DOHH2 (cell line): ENCODE measurements at regions not wholly inside any gene's neighbourhood (a gene's known extent, or its start where the extent isn't known, plus 50 kb on each side); places are given as distances from the start of the nearest gene placed in this dataset.

Experiments
- H3F3A ChIP-seq: fragments of 200-600 bp; sonication (generic), shearing (Covaris generic); 2 replicates; pipeline ENCODE4 v1.6.0; 2016; ENCODE audit warnings: antibody characterized with exemption, mild to moderate bottlenecking; ENCODE audit not compliant: control insufficient read depth, insufficient read depth
- H3K27ac ChIP-seq: fragments of 200-600 bp; sonication (generic); 2 replicates; pipeline ENCODE4 v1.5.1; 2014; ENCODE audit warnings: low read depth, mild to moderate bottlenecking, low read length, moderate library complexity
- H3K27me3 ChIP-seq: fragments of 200-600 bp; sonication (generic); 2 replicates; pipeline ENCODE4 v1.6.1; 2014; ENCODE audit warnings: mild to moderate bottlenecking, low read length, mixed read lengths; ENCODE audit not compliant: control insufficient read depth
- H3K36me3 ChIP-seq: fragments of 200-600 bp; sonication (generic); 2 replicates; pipeline ENCODE4 v1.6.1; 2014; ENCODE audit warnings: mild to moderate bottlenecking, low read length, moderate library complexity, mixed read lengths; ENCODE audit not compliant: control insufficient read depth
- H3K4me1 ChIP-seq: fragments of 200-600 bp; sonication (generic); 2 replicates; pipeline ENCODE4 v1.6.1; 2014; ENCODE audit warnings: mild to moderate bottlenecking, low read length, mixed read lengths; ENCODE audit not compliant: control insufficient read depth
- H3K4me2 ChIP-seq: fragments of 200-600 bp; sonication (generic); 2 replicates; pipeline ENCODE4 v1.6.0; 2014; ENCODE audit warnings: mild to moderate bottlenecking, low read length, moderate library complexity
- H3K4me3 ChIP-seq: fragments of 200-600 bp; sonication (generic); 2 replicates; pipeline ENCODE4 v1.5.1; 2014; ENCODE audit warnings: mild to moderate bottlenecking, low read length, mixed read lengths
- H3K79me2 ChIP-seq: fragments of 200-600 bp; sonication (generic); 2 replicates; pipeline ENCODE4 v1.6.1; 2014; ENCODE audit warnings: mild to moderate bottlenecking, low read length, mixed read lengths; ENCODE audit not compliant: control insufficient read depth
- H3K9me2 ChIP-seq: fragments of 200-600 bp; sonication (generic); replicated peaks from 2 replicates; pipeline ENCODE4 v1.6.1; 2014; ENCODE audit warnings: mild to moderate bottlenecking, low read length, mixed read lengths; ENCODE audit not compliant: control insufficient read depth
- H3K9me3 ChIP-seq: fragments of 200-600 bp; sonication (generic); 2 replicates; pipeline ENCODE4 v1.6.1; 2014; ENCODE audit warnings: antibody characterized with exemption, low read length, mixed read lengths; ENCODE audit not compliant: control insufficient read depth, insufficient read depth
- H4K20me1 ChIP-seq: fragments of 200-600 bp; sonication (generic); 2 replicates; pipeline ENCODE4 v1.6.0; 2014; ENCODE audit warnings: low read depth, mild to moderate bottlenecking, antibody characterized with exemption, low read length, moderate library complexity; ENCODE audit not compliant: control insufficient read depth, insufficient read depth
- EZH2phosphoT487 ChIP-seq: fragments of 200-600 bp; sonication (generic); IDR thresholded peaks from 2 replicates; pipeline ENCODE4 v1.6.1; 2017; ENCODE audit warnings: borderline replicate concordance, mild to moderate bottlenecking, antibody characterized with exemption, low read length, moderate library complexity, mixed read lengths
- TF ChIP-seq, protein P1 (sequence below): fragments of 200-600 bp; sonication (generic); IDR thresholded peaks from one replicate; pipeline ENCODE4 v1.5.1; 2014; ENCODE audit warnings: antibody characterized with exemption, mild to moderate bottlenecking, low read depth, low read length; ENCODE audit not compliant: poor library complexity, severe bottlenecking

- H3K4me3 ChIP-seq = no peak overlapping the region
- H3K27me3 ChIP-seq = no peaks in the 10 kb centered on the region
- H4K20me1 ChIP-seq = no peaks in the 10 kb centered on the region
- H3K9me2 ChIP-seq = no peaks in the 10 kb centered on the region
- no peaks in the 10 kb centered on the region for H3F3A ChIP-seq
- no peak overlapping the region for H3K27ac ChIP-seq
- no peaks in the 10 kb centered on the region; the same call in 1 of the 2 replicates for H3K9me3 ChIP-seq
- H3K36me3 ChIP-seq = no peaks in the 10 kb centered on the region
- H3K79me2 ChIP-seq = no peaks in the 10 kb centered on the region
- H3K4me1 ChIP-seq = no peaks in the 10 kb centered on the region
- no peak overlapping the region for H3K4me2 ChIP-seq
- TF ChIP-seq, protein P1, sequence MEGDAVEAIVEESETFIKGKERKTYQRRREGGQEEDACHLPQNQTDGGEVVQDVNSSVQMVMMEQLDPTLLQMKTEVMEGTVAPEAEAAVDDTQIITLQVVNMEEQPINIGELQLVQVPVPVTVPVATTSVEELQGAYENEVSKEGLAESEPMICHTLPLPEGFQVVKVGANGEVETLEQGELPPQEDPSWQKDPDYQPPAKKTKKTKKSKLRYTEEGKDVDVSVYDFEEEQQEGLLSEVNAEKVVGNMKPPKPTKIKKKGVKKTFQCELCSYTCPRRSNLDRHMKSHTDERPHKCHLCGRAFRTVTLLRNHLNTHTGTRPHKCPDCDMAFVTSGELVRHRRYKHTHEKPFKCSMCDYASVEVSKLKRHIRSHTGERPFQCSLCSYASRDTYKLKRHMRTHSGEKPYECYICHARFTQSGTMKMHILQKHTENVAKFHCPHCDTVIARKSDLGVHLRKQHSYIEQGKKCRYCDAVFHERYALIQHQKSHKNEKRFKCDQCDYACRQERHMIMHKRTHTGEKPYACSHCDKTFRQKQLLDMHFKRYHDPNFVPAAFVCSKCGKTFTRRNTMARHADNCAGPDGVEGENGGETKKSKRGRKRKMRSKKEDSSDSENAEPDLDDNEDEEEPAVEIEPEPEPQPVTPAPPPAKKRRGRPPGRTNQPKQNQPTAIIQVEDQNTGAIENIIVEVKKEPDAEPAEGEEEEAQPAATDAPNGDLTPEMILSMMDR = no peak
- TF ChIP-seq EZH2phosphoT487 = no peak
These were observed 343.0 kb upstream of the ARID1B start for GRCh38 chr6:156434049-156434794.

DNA sequence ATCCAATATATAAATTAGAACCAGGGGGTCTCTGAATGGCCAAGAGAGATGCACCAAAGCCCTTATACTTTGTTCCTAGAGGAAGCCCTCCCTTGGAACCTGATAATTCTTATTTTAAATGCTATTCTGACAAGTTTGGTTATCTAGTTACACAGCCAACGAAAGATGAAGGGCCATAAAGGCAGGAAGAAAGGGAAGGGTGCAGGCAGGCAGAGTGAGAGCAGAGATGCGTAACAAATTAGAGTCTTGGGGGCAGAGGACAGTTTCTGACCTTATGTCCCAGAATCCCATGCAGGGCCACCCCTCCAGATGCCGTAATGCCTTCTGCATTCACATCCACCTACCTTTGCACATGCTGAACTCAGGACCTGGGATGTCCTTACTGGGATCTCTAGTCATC lies 344.6 kb upstream of the ARID1B start:
- H3F3A ChIP-seq = no peaks in the 10 kb centered on the region
- TF ChIP-seq, protein P1 = no peak
- no peak for TF ChIP-seq EZH2phosphoT487
- H3K27me3 ChIP-seq = no peaks in the 10 kb centered on the region

DNA sequence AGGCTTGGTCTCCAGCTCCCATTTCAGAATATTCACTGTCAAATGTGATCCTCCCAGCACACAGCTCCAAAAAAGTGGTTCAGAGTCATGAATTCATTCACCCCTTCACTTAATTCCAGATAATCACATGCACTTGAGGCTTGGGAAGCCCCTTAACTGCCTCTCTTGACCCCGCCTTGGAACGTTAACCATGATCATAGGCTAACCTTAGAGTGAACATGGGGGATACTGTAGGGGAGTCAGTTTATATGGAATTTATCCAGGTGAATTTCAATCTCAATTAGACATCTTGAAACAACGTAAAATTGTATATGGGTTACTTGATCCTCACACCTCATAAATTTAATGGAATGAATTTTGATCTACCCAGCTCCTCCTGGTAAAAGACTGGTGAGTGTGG lies 346.8 kb upstream of the ARID1B start:
- Histone ChIP-seq H3K9me2 (no peaks in the 10 kb centered on the region), H3K79me2 (no peaks in the 10 kb centered on the region), H3K27ac (no peak overlapping the region), H3K27me3 (no peaks in the 10 kb centered on the region), H3K4me2 (no peak overlapping the region), H3K4me3 (no peak overlapping the region), H3F3A (no peaks in the 10 kb centered on the region), H3K36me3 (no peaks in the 10 kb centered on the region), H3K4me1 (no peaks in the 10 kb centered on the region), H3K9me3 (no peaks in the 10 kb centered on the region; the same call in 1 of the 2 replicates), H4K20me1 (no peaks in the 10 kb centered on the region)
- no peak for TF ChIP-seq EZH2phosphoT487
- TF ChIP-seq, protein P1 = no peak

More for the DNA sequence above, 344.6 kb upstream of the ARID1B start:
- Histone ChIP-seq H4K20me1 (no peaks in the 10 kb centered on the region), H3K27ac (no peak overlapping the region), H3K4me2 (no peak overlapping the region), H3K9me3 (no peaks in the 10 kb centered on the region; the same call in 1 of the 2 replicates), H3K4me3 (no peak overlapping the region), H3K79me2 (no peaks in the 10 kb centered on the region), H3K36me3 (no peaks in the 10 kb centered on the region), H3K4me1 (no peaks in the 10 kb centered on the region), H3K9me2 (no peaks in the 10 kb centered on the region)
